Upper lobe of left lung (tissue), 6 donors: ENCODE measurements at regions not wholly inside any gene's neighbourhood (a gene's known extent, or its start where the extent isn't known, plus 50 kb on each side); places are given as distances from the start of the nearest gene placed in this dataset.
A peak's percentile ranks its signal among the peaks of the same experiment; 100 is the strongest.

ENCODE experiments used
- ATAC-seq, 2 donors: fragments of 200-7000 bp; cut with Tn5 transposase; one replicate each; pipeline ENCODE4 v1.9.1; 2022; ENCODE audit warnings: mild to moderate bottlenecking in 2 of 2, moderate library complexity in 2 of 2; ENCODE audit not compliant: low FRiP score in 2 of 2
- DNase-seq, 2 donors: peaks; one replicate each; pipeline ENCODE4 v3.0.0-alpha.2; 2019 to 2020
- H3K27ac ChIP-seq, 4 donors: fragments of 200-600 bp; sonication (generic); one replicate each; pipeline ENCODE4 v1.5.1; 2016 to 2019
- H3K27me3 ChIP-seq, 4 donors: fragments of 200-600 bp; sonication (generic); one replicate each; pipeline ENCODE4 v1.5.1; 2017 to 2019
- H3K36me3 ChIP-seq, 4 donors: fragments of 200-600 bp; sonication (generic); one replicate each; pipeline ENCODE4 v1.5.1; 2016 to 2019
- H3K4me1 ChIP-seq, 4 donors: fragments of 200-600 bp; sonication (generic); one replicate each; pipeline ENCODE4 v1.5.1; 2018 to 2019
- H3K4me3 ChIP-seq, 4 donors: fragments of 200-600 bp; sonication (generic); one replicate each; pipeline ENCODE4 v1.5.1; 2017 to 2019; ENCODE audit warnings: mild to moderate bottlenecking in 2 of 4, moderate library complexity in 1 of 4
- H3K9me3 ChIP-seq, 4 donors: fragments of 200-600 bp; sonication (generic); one replicate each; pipeline ENCODE4 v1.5.1; 2018 to 2019
- EP300 ChIP-seq, 4 donors: sonication (generic); formaldehyde crosslinking; IDR thresholded peaks; one replicate each; pipeline ENCODE4 v1.5.1; 2017; ENCODE audit warnings: antibody characterized with exemption in 4 of 4, control low read depth in 2 of 4
- POLR2A ChIP-seq, 4 donors: fragments of 450-650 bp; IDR thresholded peaks; one replicate each; pipeline ENCODE4 v1.5.1; 2016 to 2017; ENCODE audit warnings: antibody characterized with exemption in 4 of 4, mild to moderate bottlenecking in 2 of 4
- POLR2AphosphoS5 ChIP-seq, 2 donors: sonication (generic); formaldehyde crosslinking; IDR thresholded peaks; one replicate each; pipeline ENCODE4 v1.5.1; 2017; ENCODE audit warnings: antibody characterized with exemption in 2 of 2
- WGBS, 2 donors: methylation state at CpG; one replicate each; pipeline ENCODE4 v1.1.5; 2017 to 2018; 5-methylcytosine and 5-hydroxymethylcytosine counted together
- TF ChIP-seq, protein P1 (sequence below), 6 experiments: fragments of 450-650 bp in 4 of 6; fragments of 200-600 bp in 2 of 6; sonication (generic) in 2 of 6; IDR thresholded peaks; one replicate each; pipeline ENCODE4 v1.5.1; 2016 to 2019; ENCODE audit warnings: antibody characterized with exemption in 6 of 6
- donor health status: DM: no; HTN: no; CAD: no; lungs with moderate emphysema.
- donor health status: DM: no; HTN: yes; CAD: no; lungs with severe emphysema.

DNA sequence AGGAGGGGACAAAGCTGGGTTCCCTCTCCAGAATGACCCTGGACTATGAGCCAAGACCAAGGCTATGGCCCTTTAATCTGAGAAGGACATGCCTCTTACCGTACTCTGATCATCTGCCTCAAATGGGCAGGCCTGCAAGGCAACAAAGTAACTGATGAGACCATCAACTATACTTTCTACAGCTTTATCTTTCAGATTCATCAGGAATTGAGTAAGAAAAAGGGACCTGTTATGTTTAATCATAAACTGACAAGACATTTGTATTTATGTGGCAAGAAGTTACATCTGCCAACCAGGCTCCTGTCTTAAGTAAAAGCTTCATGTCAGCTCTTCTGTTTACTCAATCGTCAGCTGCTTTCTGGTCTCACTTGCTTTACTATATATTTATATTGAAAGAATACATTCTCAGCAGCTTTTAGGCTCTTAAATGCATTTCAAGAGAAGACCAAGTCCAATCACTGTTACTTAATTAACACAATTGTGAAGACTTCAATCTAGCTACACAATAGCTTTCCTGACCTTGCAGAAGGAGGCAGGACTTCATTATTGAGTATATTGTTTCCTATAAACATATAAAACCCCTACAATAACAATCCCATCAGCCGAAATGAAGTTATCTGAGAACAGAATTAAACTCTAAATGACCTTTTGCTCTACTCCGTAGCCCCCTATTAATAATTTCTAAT, 163.8 kb downstream of the ETAA1 start:
- WGBS, 2 donors, result 38 to 64% methylated on average over 4 of the region's 4 CpGs
- TF ChIP-seq, protein P1, sequence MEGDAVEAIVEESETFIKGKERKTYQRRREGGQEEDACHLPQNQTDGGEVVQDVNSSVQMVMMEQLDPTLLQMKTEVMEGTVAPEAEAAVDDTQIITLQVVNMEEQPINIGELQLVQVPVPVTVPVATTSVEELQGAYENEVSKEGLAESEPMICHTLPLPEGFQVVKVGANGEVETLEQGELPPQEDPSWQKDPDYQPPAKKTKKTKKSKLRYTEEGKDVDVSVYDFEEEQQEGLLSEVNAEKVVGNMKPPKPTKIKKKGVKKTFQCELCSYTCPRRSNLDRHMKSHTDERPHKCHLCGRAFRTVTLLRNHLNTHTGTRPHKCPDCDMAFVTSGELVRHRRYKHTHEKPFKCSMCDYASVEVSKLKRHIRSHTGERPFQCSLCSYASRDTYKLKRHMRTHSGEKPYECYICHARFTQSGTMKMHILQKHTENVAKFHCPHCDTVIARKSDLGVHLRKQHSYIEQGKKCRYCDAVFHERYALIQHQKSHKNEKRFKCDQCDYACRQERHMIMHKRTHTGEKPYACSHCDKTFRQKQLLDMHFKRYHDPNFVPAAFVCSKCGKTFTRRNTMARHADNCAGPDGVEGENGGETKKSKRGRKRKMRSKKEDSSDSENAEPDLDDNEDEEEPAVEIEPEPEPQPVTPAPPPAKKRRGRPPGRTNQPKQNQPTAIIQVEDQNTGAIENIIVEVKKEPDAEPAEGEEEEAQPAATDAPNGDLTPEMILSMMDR (IDR thresholded peaks at IDR 0.05), result no peak
- TF ChIP-seq EP300 (IDR thresholded peaks at IDR 0.05) (no peak), POLR2AphosphoS5 (IDR thresholded peaks at IDR 0.05) (no peak), POLR2A (IDR thresholded peaks at IDR 0.05) (no peak)
- H3K27me3 ChIP-seq, result no peaks in the 10 kb centered on the region
- no peak for ATAC-seq
- no peak overlapping the region for H3K4me3 ChIP-seq
- H3K4me1 ChIP-seq, result no peaks in the 10 kb centered on the region
- no peaks in the 10 kb centered on the region for H3K36me3 ChIP-seq
- no peak for DNase-seq
- H3K27ac ChIP-seq, result no peak overlapping the region
- H3K9me3 ChIP-seq, result no peaks in the 10 kb centered on the region

DNA sequence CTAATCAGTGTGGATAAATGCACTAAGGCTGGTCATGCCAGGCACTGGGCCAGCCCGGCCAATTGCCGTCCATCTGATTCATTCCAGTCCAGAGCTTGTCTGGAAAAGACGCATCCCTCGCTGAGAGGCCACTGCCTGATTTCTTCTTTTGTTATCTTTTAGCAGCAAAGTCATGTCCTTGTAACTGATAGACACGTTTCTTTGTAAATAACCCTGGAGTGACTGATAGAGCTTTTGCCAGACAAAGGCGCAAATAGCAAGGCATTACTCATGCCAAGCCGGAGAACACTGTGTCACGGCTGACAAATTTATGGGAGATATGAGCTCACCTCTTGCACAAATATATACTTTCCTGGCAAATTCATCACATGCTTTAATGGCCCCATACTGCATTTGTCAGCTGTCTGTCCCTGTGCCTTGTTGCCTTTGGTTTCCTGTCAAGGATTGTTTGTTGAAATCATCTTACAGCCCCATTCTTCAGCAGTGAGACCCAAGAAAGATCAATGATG, 164.4 kb downstream of the ETAA1 start:
- no peak overlapping the region for H3K4me3 ChIP-seq
- ATAC-seq, result peak in 1 of 2 donors; percentile 52
- DNase-seq, result peak in 1 of 2 donors; percentile 51
- H3K27me3 ChIP-seq, result no peaks in the 10 kb centered on the region
- no peak for TF ChIP-seq POLR2A (IDR thresholded peaks at IDR 0.05)
- TF ChIP-seq, protein P1 (IDR thresholded peaks at IDR 0.05), result no peak
- TF ChIP-seq POLR2AphosphoS5 (IDR thresholded peaks at IDR 0.05), result no peak
- TF ChIP-seq EP300 (IDR thresholded peaks at IDR 0.05), result no peak
- no peak overlapping the region for H3K27ac ChIP-seq
- no peaks in the 10 kb centered on the region for H3K4me1 ChIP-seq
- no peaks in the 10 kb centered on the region for H3K9me3 ChIP-seq
- H3K36me3 ChIP-seq, result no peaks in the 10 kb centered on the region
- WGBS, 2 donors, result 35 to 71% methylated on average over 8 of the region's 8 CpGs

DNA sequence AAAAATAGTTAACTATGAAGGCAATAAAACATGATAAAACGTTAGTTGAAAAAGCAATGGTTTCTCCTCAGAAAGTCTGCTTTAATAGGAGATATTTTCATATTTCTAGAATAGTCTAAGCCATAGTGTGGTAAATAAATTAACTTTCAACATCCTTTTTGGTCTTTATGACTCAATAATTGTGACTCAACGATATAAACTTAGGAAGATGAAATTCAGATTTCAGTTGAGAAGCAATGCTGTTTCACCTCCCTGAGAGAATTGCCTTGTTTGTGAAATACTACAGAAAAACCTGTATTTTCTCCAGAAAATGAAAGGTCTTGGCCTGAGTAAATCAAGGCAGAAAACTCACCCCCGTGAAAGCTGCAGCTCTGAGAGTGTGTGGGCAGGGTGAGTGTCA, 166.9 kb downstream of the ETAA1 start:
- WGBS, 2 donors, result 68 to 79% methylated on average over 3 of the region's 3 CpGs
- Histone ChIP-seq H3K27me3 (no peaks in the 10 kb centered on the region), H3K4me1 (no peaks in the 10 kb centered on the region), H3K4me3 (no peak overlapping the region), H3K9me3 (no peaks in the 10 kb centered on the region), H3K36me3 (no peaks in the 10 kb centered on the region), H3K27ac (no peak overlapping the region)
- TF ChIP-seq, protein P1 (IDR thresholded peaks at IDR 0.05), result no peak
- no peak for TF ChIP-seq POLR2A (IDR thresholded peaks at IDR 0.05)
- no peak for TF ChIP-seq POLR2AphosphoS5 (IDR thresholded peaks at IDR 0.05)
- TF ChIP-seq EP300 (IDR thresholded peaks at IDR 0.05), result no peak
- peak in 1 of 2 donors; percentile 36 for ATAC-seq
- DNase-seq, result no peak

DNA sequence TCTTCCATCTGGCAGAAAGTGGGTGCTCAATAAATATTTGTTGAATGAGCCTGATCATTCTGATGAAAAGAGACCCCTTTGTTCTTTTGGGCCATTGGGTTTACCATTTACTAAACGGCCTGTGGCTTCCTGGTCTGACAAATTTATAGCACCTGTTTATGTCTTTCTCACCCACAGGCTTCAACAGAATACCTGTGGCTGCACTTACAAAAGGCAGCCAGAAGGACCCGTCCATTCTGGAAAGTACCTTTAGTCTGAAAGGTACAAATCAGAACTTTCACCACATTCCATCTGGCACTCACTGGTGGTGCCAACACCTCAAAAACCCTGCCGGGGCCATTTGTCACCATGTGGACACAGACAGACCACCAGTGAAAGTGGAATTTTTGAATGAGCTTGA, 167.5 kb downstream of the ETAA1 start:
- no peak overlapping the region for H3K27ac ChIP-seq
- WGBS, 2 donors, result 81 to 88% methylated on average over 3 of the region's 3 CpGs
- no peak overlapping the region for H3K4me3 ChIP-seq
- H3K36me3 ChIP-seq, result no peaks in the 10 kb centered on the region
- no peaks in the 10 kb centered on the region for H3K9me3 ChIP-seq
- DNase-seq (no peak), ATAC-seq (no peak)
- TF ChIP-seq POLR2A (IDR thresholded peaks at IDR 0.05) (no peak), POLR2AphosphoS5 (IDR thresholded peaks at IDR 0.05) (no peak), EP300 (IDR thresholded peaks at IDR 0.05) (no peak)
- TF ChIP-seq, protein P1 (IDR thresholded peaks at IDR 0.05), result no peak
- H3K4me1 ChIP-seq, result no peaks in the 10 kb centered on the region
- H3K27me3 ChIP-seq, result no peaks in the 10 kb centered on the region

DNA sequence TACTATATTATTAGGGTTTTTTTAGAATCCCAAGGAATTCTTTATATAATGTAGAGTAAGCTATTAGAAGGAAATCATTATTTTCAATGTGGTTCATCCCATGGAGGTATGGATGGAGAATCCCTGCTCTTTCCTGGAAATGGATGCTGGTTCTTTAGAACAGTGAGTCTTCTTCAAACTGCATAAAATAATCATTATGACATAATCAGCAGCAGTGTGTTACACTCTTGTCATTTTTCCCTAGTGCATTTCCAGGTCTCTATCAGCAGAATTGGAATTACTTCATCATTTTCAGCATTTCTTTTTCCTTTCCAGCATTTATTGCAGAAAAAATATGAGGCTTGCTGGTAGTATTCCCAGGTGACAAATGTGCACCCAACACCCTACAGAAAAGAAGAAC, 168.1 kb downstream of the ETAA1 start:
- H3K4me3 ChIP-seq, result no peak overlapping the region
- no peaks in the 10 kb centered on the region for H3K4me1 ChIP-seq
- H3K27ac ChIP-seq, result no peak overlapping the region
- H3K9me3 ChIP-seq, result no peaks in the 10 kb centered on the region
- TF ChIP-seq POLR2AphosphoS5 (IDR thresholded peaks at IDR 0.05) (no peak), POLR2A (IDR thresholded peaks at IDR 0.05) (no peak), EP300 (IDR thresholded peaks at IDR 0.05) (no peak)
- TF ChIP-seq, protein P1 (IDR thresholded peaks at IDR 0.05), result no peak
- ATAC-seq (peak in 1 of 2 donors; percentile 4), DNase-seq (no peak)
- H3K27me3 ChIP-seq, result no peaks in the 10 kb centered on the region
- no peaks in the 10 kb centered on the region for H3K36me3 ChIP-seq
